Tibial nerve (tissue), 4 donors: ENCODE measurements at regions not wholly inside any gene's neighbourhood (a gene's known extent, or its start where the extent isn't known, plus 50 kb on each side); places are given as distances from the start of the nearest gene placed in this dataset.
"Not testable (repeated sequence)": the region's sequence is repeated elsewhere in the genome, so short reads cannot be mapped to it uniquely, and the experiment has no call there.

ENCODE experiments used
- DNase-seq, 2 donors: peaks; one replicate each; pipeline ENCODE4 v3.0.0-alpha.2; 2019; ENCODE audit warnings: low spot score in 2 of 2
- H3K27ac ChIP-seq, 4 donors: fragments of 200-600 bp; sonication (generic) in 3 of 4; one replicate each; pipeline ENCODE4 v1.5.1; 2017 to 2019; ENCODE audit warnings: mild to moderate bottlenecking in 1 of 4
- H3K27me3 ChIP-seq, 2 donors: fragments of 200-600 bp; sonication (generic) in 1 of 2; one replicate each; pipeline versions ENCODE4 v1.5.1 to v1.6.0; 2017 to 2019
- H3K36me3 ChIP-seq, 3 donors: fragments of 200-600 bp; sonication (generic); one replicate each; pipeline ENCODE4 v1.5.1; 2018 to 2019
- H3K4me1 ChIP-seq, 4 donors: fragments of 200-600 bp; sonication (generic) in 3 of 4; one replicate each; pipeline ENCODE4 v1.5.1; 2017 to 2019
- H3K4me3 ChIP-seq, 4 donors: fragments of 200-600 bp; sonication (generic) in 3 of 4; one replicate each; pipeline ENCODE4 v1.5.1; 2017 to 2019; ENCODE audit warnings: mild to moderate bottlenecking in 1 of 4, moderate library complexity in 1 of 4
- H3K9me3 ChIP-seq, 4 donors: fragments of 200-600 bp; sonication (generic) in 3 of 4; one replicate each; pipeline ENCODE4 v1.5.1; 2017 to 2019
- EP300 ChIP-seq, 2 donors: sonication (generic); formaldehyde crosslinking; IDR thresholded peaks; one replicate each; pipeline ENCODE4 v1.6.1; 2017; ENCODE audit warnings: antibody characterized with exemption in 2 of 2, mild to moderate bottlenecking in 1 of 2
- POLR2A ChIP-seq, 2 donors: fragments of 450-650 bp; IDR thresholded peaks; one replicate each; pipeline ENCODE4 v1.6.1; 2017; ENCODE audit warnings: antibody characterized with exemption in 2 of 2, mild to moderate bottlenecking in 2 of 2, moderate library complexity in 2 of 2
- WGBS, 2 donors: methylation state at CpG; one replicate each; pipeline ENCODE4 v1.1.5; 2018; 5-methylcytosine and 5-hydroxymethylcytosine counted together
- TF ChIP-seq, protein P1 (sequence below), 5 experiments: fragments of 200-600 bp in 3 of 5; fragments of 450-650 bp in 2 of 5; sonication (generic) in 3 of 5; IDR thresholded peaks; one replicate each; pipeline ENCODE4 v1.5.1; 2016 to 2019; ENCODE audit warnings: antibody characterized with exemption in 5 of 5, mild to moderate bottlenecking in 3 of 5, moderate library complexity in 2 of 5

DNA sequence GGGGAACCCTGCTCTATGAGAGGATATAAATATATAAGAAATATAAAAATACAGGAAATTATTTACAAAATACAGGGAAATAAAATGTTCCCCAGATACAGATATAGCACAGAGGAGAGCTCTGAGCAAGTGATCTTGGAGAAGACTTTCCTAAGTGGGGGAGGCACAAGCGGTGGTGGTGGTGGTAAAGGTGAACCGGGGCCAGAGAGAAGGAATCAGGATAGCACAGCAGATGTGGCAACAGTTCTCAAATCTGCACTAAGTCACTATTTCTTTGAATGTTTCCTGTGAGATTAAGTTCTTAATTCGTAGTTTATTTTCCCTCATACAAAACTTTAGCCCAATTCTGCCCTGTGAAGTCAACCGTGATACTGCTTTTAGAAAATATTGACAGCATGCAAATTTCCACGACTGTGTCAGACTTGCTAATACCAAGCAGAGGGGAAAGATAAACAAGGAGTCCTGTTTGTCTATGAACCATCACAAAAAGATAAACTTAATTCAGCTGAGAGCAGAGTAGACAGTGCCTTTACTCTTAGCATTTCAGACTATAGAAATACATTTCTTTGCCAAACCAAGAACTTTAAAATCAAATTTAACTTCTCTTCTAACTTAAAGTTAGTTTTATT, 237.5 kb upstream of the POGK start:
- DNase-seq: no peak
- no peaks in the 10 kb centered on the region for H3K27me3 ChIP-seq
- TF ChIP-seq, protein P1, sequence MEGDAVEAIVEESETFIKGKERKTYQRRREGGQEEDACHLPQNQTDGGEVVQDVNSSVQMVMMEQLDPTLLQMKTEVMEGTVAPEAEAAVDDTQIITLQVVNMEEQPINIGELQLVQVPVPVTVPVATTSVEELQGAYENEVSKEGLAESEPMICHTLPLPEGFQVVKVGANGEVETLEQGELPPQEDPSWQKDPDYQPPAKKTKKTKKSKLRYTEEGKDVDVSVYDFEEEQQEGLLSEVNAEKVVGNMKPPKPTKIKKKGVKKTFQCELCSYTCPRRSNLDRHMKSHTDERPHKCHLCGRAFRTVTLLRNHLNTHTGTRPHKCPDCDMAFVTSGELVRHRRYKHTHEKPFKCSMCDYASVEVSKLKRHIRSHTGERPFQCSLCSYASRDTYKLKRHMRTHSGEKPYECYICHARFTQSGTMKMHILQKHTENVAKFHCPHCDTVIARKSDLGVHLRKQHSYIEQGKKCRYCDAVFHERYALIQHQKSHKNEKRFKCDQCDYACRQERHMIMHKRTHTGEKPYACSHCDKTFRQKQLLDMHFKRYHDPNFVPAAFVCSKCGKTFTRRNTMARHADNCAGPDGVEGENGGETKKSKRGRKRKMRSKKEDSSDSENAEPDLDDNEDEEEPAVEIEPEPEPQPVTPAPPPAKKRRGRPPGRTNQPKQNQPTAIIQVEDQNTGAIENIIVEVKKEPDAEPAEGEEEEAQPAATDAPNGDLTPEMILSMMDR (IDR thresholded peaks at IDR 0.05): no peak
- TF ChIP-seq EP300 (IDR thresholded peaks at IDR 0.05): no peak
- TF ChIP-seq POLR2A (IDR thresholded peaks at IDR 0.05): no peak
- WGBS, 2 donors: 70 to 75% methylated on average over 5 of the region's 5 CpGs
- no peak overlapping the region for H3K4me3 ChIP-seq
- H3K27ac ChIP-seq: no peak overlapping the region
- H3K9me3 ChIP-seq: no peaks in the 10 kb centered on the region
- no peaks in the 10 kb centered on the region for H3K4me1 ChIP-seq
- no peaks in the 10 kb centered on the region for H3K36me3 ChIP-seq

DNA sequence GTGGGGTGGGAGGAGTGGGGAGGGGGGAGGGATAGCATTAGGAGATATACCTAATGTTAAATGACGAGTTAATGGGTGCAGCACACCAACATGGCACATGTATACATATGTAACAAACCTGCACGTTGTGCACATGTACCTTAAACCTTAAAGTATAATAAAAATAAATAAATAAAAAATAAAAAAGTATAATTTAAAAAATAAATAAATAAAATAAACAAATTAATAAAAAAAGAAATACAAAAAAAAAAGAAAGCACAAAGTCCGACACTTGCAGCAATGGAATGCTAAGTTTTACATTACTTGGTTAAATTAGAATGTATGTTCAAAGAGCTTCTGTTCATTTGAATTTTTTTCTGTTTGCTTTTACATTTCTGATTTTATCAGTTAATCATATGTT, 236.5 kb upstream of the POGK start:
- DNase-seq, H3K4me3 ChIP-seq, H3K36me3 ChIP-seq, H3K4me1 ChIP-seq, H3K27me3 ChIP-seq, H3K27ac ChIP-seq, H3K9me3 ChIP-seq: not testable (repeated sequence)
- WGBS, 2 donors: 78 to 88% methylated on average over 3 of the region's 3 CpGs

- H3K27me3 ChIP-seq: no peaks in the 10 kb centered on the region
- no peaks in the 10 kb centered on the region for H3K36me3 ChIP-seq
- H3K27ac ChIP-seq: no peak overlapping the region
- 72 to 85% methylated on average over 5 of the region's 5 CpGs for WGBS, 2 donors
- H3K9me3 ChIP-seq: no peaks in the 10 kb centered on the region
- no peaks in the 10 kb centered on the region for H3K4me1 ChIP-seq
- no peak for TF ChIP-seq EP300 (IDR thresholded peaks at IDR 0.05)
- TF ChIP-seq, protein P1 (IDR thresholded peaks at IDR 0.05): no peak
- TF ChIP-seq POLR2A (IDR thresholded peaks at IDR 0.05): no peak
- no peak overlapping the region for H3K4me3 ChIP-seq
- no peak for DNase-seq
Measured at GRCh38 chr1:166603296-166603695, 236.0 kb upstream of the POGK start.

DNA sequence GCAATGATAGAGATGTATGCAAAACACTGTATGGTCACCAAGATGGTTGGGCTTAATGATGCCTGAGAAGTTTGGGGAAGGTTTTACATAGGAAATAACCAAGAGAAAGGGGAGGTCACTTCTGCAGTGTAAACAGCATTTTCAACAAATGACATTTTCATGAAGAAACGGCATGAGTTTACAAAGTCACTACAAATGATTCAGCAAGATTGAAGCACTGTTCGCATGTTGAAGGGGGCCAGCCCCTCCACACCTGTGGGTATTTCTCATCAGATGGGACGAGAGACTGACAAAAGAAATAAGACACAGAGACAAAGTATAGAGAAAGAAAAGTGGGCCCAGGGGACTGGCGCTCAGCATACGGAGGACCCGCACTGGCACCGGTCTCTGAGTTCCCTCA, 234.1 kb upstream of the POGK start:
- TF ChIP-seq EP300 (IDR thresholded peaks at IDR 0.05) (no peak), POLR2A (IDR thresholded peaks at IDR 0.05) (no peak)
- TF ChIP-seq, protein P1 (IDR thresholded peaks at IDR 0.05): no peak
- WGBS, 2 donors: 85 to 86% methylated on average over 7 of the region's 7 CpGs
- Histone ChIP-seq H3K9me3 (no peaks in the 10 kb centered on the region), H3K4me3 (no peak overlapping the region), H3K27ac (no peak overlapping the region), H3K4me1 (no peaks in the 10 kb centered on the region), H3K36me3 (no peaks in the 10 kb centered on the region), H3K27me3 (no peaks in the 10 kb centered on the region)
- no peak for DNase-seq

- no peak for DNase-seq
- no peaks in the 10 kb centered on the region for H3K36me3 ChIP-seq
- no peaks in the 10 kb centered on the region for H3K9me3 ChIP-seq
- no peaks in the 10 kb centered on the region for H3K27me3 ChIP-seq
- H3K27ac ChIP-seq: no peak overlapping the region
- H3K4me1 ChIP-seq: no peaks in the 10 kb centered on the region
- TF ChIP-seq, protein P1 (IDR thresholded peaks at IDR 0.05): no peak
- no peak for TF ChIP-seq EP300 (IDR thresholded peaks at IDR 0.05)
- TF ChIP-seq POLR2A (IDR thresholded peaks at IDR 0.05): no peak
- WGBS, 2 donors: 23 to 38% methylated on average over 1 of the region's 1 CpG
- H3K4me3 ChIP-seq: no peak overlapping the region
Measured at GRCh38 chr1:166612886-166613285, 226.4 kb upstream of the POGK start.

DNA sequence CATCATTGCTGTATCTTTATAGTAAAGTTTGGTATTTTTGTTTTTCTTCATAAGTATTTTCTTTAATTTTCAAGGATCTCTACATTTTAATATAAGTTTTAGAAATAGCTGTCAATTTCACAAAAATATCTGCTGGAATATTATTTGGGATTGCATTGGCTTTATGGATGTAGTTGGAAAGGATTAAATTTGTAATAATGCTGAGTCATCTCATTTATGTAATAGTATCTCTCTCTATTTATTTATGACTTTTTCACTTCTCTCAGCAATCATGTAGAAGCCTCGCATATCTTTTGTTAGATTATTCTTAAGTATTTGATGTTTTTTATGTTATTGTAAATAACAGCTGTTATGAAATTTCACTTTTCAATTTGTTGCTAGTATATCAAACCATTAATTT, 223.1 kb upstream of the POGK start:
- TF ChIP-seq, protein P1 (IDR thresholded peaks at IDR 0.05): no peak
- TF ChIP-seq POLR2A (IDR thresholded peaks at IDR 0.05) (no peak), EP300 (IDR thresholded peaks at IDR 0.05) (no peak)
- no peak overlapping the region for H3K4me3 ChIP-seq
- WGBS, 2 donors: 40 to 47% methylated on average over 1 of the region's 1 CpG
- no peaks in the 10 kb centered on the region for H3K36me3 ChIP-seq
- no peaks in the 10 kb centered on the region for H3K4me1 ChIP-seq
- DNase-seq: no peak
- no peak overlapping the region for H3K27ac ChIP-seq
- no peaks in the 10 kb centered on the region for H3K27me3 ChIP-seq
- no peaks in the 10 kb centered on the region for H3K9me3 ChIP-seq
